NCI-H187 treated with DMSO at 0.1 percent for 48 hours (cell line): ENCODE measurements at regions not wholly inside any gene's neighbourhood (a gene's known extent, or its start where the extent isn't known, plus 50 kb on each side); places are given as distances from the start of the nearest gene placed in this dataset.
A peak's percentile ranks its signal among the peaks of the same experiment; 100 is the strongest.

Experiments used
- DNase-seq: peaks from one replicate; lab custom pipeline; 2025; lab: John Stamatoyannopoulos, UW

DNA sequence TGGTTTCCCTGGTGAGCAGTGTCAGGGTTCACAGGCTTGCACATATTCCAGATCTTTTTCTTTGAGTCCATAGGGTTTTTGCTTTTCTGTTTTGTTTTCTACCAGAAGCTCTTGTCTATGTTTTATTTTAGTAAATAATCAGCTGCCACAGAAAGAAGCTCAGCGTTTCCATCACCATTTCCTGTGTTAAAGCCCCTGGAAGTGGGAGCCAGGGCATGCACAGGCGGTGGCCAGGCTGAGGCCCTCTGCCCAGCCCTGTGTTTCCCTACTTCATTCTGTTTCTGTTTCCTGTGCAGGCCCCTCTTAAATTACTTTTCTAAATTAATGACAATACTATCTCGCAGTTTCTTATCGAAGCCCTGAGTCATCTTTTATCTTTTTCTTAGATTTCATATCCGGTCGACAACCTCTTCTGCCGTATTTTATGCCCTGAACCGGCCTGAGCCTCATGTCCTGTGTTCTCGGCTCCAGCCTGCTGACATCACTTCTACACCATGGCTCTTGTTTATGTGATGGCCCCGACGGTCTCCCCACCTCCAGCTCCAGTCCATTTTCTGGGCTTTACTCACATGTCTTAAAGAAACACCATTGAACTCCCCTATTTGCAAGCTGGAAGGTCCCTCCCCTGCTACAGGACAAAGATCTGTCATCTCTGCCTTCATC is 442.2 kb downstream of the TCERG1L start:
- no peak for DNase-seq

DNA sequence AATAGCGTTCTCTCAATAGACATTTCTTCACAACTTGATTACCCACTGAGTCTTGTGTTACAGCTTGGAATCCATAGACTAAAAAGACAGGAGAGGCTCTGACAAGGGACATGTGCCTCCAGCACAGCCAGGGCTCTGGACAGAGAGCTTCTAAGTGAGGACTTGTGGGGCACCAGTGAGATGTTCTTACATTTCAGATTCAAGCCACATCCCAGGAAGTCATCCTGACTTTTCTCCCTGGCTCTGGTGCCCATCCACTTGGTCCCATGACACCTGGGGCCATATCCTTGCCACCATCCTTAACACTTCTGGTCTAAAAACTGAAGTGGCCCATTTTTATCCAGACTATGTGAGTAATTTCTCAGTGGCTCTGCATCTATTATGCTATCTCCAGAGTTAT is 440.1 kb downstream of the TCERG1L start:
- DNase-seq = no peak

DNA sequence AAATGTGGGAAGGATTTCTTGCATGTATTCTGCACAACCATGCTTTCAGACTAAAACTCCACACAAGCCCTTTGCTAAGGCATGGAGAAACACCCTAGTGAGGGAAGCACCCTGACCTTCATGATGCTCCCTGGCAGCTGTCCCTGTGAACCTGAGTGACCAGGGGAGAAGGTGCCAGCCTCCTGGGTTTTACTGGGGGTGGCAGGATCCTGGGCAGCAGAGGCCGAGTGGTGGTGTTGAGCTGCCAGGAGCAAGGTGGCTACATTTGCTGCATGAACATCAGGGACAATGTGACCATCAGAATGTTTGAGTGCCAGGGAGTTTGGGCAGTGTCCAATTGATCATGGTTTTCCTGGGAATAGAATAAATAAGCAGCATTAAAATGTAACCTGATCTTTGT is 437.9 kb downstream of the TCERG1L start:
- DNase-seq = no peak

DNA sequence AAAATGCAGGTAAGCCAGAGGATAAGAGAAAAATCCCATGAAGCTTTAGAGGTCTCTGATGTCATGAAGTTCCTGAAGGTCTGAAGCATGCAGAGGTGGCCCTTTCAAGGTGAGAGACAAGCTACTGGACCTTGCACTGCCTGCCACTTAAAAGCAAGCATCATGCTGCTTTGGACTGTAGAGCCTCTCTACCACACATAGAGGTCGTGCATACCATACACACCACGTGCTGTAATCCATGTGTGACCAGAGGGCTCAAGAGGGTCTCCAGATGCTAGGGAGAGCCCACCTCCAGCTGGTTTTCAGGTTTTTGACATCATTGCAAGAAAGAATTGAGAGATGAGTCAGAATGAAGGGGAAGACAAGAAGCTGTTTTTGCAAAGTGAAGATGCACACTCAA is 436.4 kb downstream of the TCERG1L start:
- no peak for DNase-seq

DNA sequence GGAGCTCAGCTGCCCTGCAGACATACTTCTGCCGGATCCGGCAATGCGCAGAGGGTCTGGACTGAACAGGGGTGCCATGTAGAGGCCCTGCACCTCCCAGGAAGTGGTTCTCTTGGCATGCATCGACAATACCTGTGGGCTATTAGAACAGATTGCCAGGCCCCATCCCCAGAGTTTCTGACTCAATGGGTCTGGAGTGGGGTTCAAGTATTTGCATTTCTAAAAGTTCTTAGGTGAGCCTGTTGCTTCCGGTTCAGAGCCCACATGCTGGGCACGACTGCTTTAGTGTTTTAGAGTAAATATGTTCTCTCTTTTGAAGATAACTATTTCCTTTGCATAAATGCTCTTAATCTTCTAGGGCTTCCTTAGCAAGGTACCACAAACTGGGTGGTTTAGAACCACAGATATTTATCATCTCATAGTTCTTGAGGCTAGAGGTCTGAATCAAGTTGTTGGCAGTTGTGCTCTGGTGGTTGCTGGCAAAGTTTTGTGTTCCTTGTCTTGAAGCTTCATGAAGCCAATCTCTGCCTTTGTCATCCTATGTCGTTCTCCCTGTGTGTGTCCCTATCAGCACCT is 435.5 kb downstream of the TCERG1L start:
- no peak for DNase-seq

DNA sequence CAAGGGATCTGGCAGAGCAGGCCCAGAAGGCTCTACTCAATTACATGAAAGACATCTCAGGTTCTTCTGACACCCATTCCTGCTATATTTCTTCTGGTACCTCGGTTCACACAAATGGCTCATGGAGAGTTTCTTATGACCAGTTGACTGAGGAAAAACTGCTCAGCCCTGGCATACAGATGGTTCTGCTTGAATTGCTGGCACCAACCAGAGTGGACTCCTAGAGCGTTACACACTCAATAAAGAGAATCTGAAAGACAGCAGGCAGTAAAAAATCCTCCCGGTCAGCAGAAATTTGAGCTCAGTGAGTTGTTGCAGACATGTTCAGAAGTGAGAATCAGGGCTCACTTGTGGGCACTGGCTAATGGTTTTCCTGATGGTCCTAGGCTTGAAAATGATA is 434.4 kb downstream of the TCERG1L start:
- DNase-seq = peak; percentile 4

DNA sequence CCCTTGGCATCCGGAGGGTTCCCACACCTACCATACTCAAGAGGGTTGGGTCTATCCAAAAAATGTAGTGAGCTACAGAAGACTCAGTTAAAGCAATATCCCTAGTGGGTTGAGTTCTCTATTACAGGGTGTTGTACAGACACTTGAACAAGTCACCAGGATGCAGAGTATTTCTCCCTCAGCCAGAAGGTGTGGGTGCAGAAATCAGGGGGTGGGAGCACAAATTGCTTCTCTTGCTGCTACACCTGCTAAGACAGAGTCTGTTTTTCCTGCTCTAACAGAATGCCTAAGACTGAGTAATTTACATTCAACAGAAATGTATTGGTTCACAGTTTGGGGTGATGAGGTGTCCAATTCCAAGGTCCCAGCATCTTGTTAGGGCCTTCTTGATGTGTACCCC is 433.4 kb downstream of the TCERG1L start:
- DNase-seq = no peak

DNA sequence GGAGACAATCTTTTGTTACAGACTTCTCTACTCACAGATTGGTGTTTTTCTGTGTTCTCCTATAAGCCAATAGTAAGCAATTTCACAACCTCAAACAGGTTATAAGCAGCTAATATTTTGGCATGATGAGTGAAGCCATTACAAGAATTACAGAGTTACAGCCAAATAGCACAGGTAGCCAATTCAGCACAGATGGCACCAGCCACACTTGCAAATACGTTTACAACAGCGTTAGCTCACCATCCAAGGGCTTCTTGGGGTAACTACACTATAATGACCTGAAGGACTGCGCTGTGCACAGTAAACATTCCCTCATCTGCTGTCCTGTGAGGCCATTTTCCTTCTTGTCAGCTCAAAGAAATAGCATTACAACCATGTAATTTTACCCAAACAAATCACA is 428.6 kb downstream of the TCERG1L start:
- no peak for DNase-seq

DNA sequence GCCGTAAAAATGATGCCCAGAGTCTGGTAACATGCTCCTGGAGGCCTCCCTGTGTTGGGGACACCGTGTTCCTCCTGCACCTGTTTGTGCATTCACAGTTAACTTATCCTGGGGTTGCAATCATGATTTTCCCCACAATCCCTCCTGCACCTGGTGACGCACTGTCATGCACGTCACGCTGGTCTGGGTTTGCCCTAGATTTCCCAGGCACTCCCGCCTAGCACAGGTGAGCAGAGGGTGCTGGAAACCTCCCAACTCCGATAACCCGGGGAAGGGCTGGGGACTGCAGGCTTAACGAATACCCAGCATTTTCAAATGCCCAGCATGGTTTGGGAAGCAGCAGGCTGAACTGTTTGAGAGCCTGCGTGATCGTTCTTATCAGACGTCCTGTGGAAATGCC is 427.1 kb downstream of the TCERG1L start:
- DNase-seq = no peak

DNA sequence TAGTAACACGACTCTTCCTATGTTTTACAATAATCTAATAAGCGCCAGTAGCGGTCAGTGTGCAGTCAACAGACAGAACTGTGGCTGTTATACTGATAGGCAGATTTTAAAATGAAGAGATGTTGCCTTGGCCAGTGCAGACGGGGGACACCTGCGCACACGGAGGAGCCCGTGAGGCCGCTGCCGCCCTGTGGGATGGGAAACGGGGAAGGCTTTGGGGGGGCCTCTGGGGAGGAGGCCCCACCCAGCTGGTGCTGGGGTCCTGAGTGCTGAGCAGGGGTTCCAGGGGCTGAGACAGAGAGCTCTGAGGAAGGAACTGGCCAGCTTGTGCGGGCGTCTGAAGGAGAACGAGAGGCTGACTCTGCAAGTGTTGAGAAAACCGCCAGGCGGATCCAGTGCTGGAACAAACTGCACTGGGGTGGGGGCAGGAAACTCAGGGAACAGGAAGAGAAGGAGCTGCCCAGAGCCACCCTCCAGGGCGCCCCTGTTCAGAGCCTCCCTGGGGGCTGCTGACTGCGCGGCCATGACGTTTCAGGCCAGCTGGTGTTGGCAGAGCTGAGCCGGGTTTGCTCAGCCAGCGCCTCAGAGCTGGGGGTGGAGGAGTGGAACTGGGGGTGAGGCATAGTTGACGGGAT is 426.4 kb downstream of the TCERG1L start:
- no peak for DNase-seq

DNA sequence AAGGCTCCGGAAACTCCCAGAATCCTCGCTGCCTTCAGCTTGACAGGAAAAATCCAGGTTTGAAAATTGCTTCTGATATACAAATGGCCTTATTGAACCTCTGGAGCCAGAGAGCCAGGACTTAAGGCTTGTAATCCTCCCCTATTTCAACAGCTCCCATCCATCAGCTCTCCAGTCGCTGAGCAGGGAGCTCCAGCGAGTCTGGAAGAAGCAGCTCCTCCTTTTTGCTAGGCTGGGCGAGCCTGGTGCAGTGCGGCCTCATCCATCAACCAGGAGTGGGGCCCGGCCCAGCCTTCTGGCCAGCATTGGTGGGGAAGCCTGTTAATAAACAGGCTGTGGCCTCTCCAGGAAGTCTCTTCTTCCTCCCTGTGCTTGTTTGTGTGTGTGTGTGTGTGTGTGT is 424.4 kb downstream of the TCERG1L start:
- DNase-seq = no peak

DNA sequence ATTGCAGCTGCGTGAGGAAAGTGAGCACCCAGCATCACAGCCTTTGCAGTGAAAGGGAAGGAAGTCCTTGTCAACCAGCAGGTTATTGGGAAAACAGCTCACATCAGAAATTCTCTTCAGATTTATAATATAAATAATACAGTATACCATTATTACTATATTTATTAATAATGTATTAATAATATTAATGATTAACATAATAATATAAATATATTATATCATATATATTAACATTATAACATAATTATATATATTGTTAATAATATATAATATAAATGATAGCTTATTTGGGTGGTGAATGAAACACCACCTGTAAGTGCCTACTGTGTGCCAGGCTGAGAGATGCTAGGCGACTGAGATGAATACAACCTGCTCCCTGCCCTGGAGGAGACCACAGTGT is 423.0 kb downstream of the TCERG1L start:
- no peak for DNase-seq

DNA sequence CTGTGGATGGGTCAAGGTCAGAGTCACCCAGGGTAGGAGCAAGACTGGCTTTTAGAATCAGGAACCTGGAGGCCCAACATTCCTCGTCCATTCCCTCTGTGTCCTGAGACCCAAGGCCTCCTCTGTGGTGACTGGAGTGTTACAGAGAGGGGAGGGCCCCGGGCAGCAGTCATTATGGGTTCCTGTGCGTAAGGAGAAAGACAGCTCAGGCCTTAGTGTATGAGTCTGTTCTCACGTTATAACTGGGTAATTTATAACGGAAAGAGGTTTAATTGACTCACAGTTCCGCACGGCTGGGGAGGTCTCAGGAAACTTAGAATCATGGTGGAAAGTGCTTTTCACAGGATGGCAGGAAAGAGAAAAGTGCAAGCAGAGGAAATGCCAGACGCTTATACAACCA is 422.3 kb downstream of the TCERG1L start:
- no peak for DNase-seq

DNA sequence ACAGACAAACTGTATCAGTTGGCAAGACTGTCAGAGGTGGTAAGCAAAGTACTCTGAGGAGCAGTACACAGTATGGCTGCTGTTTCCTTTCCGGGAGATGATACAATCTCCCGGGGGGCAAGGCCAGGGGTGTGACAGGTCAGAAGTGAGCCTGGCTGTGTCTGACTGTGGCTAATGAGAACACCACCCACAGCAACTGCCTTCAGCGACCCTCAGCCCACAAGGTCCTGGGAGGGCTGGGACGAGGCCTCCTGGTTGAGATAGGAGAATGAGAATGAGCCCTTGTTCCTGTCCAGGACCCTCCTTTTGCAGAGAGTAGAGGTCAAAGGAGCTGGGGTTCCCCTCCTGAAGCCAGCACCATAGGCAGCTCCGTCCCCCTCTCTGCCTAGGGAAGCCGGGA is 421.7 kb downstream of the TCERG1L start:
- DNase-seq = no peak

DNA sequence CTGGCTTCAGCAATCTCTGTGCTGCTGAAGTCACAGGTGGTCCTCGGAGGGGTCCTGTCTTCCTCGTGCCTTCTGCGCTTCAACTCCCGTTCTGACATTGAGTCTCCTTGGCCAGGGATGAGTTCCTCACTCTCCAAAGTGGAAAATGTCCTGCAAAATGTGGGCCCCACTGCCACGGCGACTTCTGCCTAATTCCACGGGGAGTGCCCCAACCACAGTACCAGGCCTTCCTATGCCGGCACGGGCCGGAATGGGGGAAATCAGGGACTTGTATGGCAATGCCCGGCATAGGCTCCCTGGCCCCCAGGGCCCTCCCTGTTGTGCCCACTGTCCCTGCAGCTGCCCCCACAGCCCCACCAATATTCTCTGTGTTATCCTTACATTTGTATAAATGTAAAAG is 420.5 kb downstream of the TCERG1L start:
- DNase-seq = no peak

DNA sequence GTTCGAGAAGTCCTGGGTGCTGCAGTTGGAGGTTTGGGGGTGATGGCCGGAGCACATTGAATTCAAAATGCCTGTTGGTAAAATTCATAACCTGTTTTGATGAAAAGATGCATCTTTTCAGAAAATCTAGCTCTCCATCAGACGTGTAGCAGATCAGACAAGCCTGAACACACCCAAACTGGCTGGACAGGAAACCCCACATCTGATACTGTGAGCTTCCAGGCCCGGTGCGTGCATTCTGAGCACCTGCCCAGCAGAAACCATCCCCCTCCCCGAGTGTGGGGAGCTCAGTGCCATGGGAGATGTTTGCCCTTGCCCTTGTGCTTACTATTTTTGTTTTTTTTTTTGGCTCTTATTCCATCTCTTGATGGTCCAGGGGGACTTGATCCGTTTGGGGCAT is 417.1 kb downstream of the TCERG1L start:
- no peak for DNase-seq

DNA sequence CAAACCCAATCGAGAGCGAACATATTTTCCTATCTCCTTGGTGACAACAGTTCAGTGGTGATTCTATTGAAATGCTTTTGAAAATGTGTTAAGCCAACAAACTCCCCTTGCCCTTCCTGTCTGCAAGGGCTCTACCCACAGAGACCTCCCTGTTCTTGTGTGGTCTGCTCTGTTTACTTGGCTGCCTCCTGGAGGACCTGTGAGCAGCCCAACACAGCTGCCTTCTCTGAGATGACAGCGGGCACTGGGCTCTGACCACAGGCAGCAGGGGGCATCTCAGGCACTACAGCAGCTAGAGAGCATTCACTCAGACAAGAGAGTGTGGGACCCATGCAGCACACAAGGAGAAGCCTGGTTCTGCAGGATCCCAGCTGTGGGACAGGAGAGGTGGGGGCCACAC is 416.4 kb downstream of the TCERG1L start:
- DNase-seq = no peak

DNA sequence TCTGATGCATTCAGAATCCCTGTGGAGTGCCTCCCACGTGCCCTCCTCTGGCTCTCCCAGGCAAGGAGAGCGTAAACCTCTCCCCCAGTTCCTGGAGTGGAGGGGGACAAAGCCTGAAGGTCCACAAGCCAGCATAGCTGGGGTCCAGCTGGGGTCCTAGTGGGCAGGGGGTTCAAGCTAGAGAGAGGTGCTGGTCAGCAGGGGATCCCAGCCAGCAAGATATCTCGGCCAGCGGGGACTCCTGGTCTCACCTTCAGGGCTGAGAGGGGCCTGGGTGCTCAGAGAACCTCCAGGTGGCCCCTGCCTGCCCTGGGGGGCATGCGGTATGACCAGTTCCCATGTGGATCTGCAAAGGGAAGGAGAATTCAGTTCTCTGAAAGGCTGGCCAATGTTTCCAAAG is 413.7 kb downstream of the TCERG1L start:
- DNase-seq = no peak

DNA sequence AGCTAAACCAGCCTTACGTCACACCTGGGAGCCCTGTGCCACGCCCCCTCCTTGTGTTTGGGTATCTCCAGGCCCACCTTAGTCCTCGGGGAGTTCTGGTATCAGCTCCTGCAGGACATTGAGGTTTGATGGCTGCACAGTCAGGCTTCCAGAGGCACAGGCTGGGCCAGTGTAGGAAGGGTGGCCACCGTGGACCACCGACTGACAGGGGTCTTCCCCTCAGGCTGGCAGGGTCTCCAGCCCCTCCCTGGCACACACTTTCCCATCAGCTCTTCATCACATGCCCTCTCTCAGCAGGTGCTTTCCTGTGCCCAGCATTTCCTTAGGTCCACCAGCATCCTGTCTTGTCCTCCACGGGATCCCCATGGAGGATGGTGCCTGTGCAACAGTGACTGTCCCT is 413.1 kb downstream of the TCERG1L start:
- no peak for DNase-seq

DNA sequence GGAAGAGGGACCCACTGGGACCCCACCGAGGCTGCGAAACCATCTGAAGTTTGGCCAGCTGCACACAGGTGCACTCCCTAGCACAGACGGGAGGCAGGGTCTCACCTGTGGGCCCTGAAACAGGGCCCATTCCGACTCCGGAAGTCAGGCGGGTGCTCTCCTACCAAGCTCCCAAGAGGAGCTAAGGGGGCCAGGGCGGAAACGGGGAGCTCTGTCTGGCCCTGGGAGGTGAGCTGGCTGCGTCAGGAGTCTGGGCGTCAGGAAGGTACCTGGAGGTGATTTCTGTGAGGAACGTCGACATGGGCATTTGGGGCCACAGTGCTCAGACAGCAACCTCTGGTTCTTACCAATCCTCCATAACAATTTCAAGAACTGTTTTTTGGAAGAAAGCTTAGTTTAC is 411.7 kb downstream of the TCERG1L start:
- no peak for DNase-seq

DNA sequence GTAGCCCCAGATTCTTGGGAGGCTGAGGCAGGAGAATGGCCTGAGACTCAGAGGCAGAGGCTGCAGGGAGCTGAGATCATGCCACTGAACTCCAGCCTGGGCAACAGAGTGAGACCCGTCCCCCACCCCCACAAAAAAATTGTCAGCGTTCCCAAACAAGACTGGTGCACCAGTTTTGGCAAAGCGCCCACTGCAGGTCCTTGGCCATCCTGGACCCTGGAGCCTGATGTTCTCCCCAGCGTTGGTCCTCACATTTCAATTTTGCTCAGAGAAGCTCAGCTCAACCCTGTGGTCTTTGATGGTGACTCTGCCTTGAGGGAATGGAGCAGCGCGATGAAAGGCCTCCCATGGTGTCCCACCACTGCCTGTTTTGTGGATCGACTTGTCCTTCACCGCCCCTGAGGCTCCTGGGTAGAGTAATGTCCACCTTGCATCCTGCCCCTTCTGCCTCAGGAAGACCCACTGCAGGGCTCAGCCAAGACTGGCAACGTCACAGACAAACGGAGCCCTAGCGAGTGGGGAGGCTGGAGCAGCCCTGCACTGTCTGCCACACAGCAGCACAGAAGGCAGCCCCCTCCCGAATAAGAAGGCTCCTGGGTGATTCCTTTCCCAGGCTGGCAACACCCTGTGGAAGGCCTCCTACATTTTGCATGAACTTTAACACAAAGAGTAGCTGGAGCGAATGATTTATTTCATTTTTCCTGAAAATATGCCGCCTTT is 410.9 kb downstream of the TCERG1L start:
- DNase-seq = no peak

DNA sequence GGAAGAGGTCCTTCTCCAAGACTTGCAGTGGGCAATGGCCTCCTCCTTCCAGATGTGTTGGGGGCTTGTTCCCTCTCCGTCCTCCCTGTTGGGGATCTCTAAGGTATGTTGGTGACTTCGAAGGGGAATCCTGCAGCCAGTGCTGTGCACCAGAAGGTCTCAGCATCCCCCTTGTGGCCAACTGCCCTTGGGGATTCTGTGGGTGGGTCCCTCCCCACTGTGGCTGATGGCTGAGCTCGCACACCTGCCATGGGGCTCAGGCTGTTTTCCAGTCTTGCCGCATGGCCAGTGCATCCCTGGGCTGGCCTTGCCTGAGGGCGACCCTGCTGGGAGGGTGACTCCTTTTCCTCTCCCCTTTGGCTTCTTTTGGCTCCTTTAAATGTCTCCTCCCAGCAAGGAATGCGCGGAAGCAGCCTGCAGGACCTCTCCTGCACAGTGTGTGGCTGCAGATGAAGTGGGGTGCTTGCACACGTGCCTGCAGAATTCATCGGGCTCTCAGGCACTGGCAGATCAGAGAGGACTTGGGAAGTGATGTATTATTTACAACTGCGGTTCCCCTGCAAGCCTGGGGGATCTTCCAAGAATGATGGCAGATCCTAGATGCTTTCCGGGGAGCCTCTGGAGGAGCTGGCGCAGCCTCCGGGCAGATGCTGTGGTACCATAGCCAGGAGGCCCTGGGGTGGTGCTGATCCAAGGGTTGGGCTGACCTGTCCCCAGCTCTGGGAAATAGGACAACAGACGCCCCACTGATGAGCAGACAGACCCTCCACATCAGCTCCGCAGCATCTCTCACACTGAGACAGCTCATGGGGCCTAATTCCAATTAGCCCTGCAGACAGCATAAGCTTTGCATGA is 410.0 kb downstream of the TCERG1L start:
- DNase-seq = no peak
